ENCODE measurements at regions not wholly inside any gene's neighbourhood (a gene's known extent, or its start where the extent isn't known, plus 50 kb on each side); places are given as distances from the start of the nearest gene placed in this dataset.

- no peak for FAIRE-seq
- CTCF ChIA-PET (ENCODE audit: partially characterized antibody) = no interaction called here
- no peak overlapping the region for H2BK20ac ChIP-seq (ENCODE audit: low read length)
Measured at GRCh38 chr4:59535541-59535940, 1664.6 kb upstream of the ADGRL3 start.

More at GRCh38 chr4:59535541-59535940, 1664.6 kb upstream of the ADGRL3 start:
- Histone ChIP-seq H2BK120ac (replicated peaks; ENCODE audit: low read depth, low read length) (no peak overlapping the region), H3K4me1 (replicated peaks in 1 of 4; ENCODE audit: control insufficient read depth in 3 of 4, insufficient read depth in 4 of 4, low read length in 3 of 4) (no peaks in the 10 kb centered on the region), H3K36me3 (ENCODE audit: control insufficient read depth in 2 of 4, insufficient read depth in 4 of 4, low read length in 3 of 4) (no peaks in the 10 kb centered on the region), H4K91ac (replicated peaks; ENCODE audit: insufficient read length, low read length) (no peak overlapping the region), H2BK5ac (ENCODE audit: low read depth, low read length) (no peak overlapping the region), H2BK15ac (ENCODE audit: low read length) (no peak overlapping the region), H3K9ac (replicated peaks in 1 of 4; ENCODE audit: extremely low read depth in 1 of 4, low read depth in 3 of 4, low read length in 3 of 4) (no peak overlapping the region), H3K4me3 (ENCODE audit: extremely low read depth in 1 of 4, insufficient read depth in 2 of 4, low read depth in 3 of 4, low read length in 4 of 4) (no peak overlapping the region), H3K9me3 (ENCODE audit: insufficient read depth in 2 of 2, low read depth in 1 of 2, low read length in 1 of 2) (no peaks in the 10 kb centered on the region), H3K27me3 (replicated peaks in 1 of 4; ENCODE audit: control insufficient read depth in 3 of 4, extremely low read depth in 1 of 4, insufficient read depth in 3 of 4, low read length in 3 of 4) (no peaks in the 10 kb centered on the region), H4K20me1 (replicated peaks in 1 of 2; ENCODE audit: control insufficient read depth in 1 of 2, insufficient read depth in 2 of 2, low read length in 2 of 2) (no peaks in the 10 kb centered on the region), H3K23me2 (ENCODE audit: low read depth, low read length) (no peaks in the 10 kb centered on the region), H3K4me2 (ENCODE audit: insufficient read depth in 1 of 2, low read depth in 2 of 2, low read length in 2 of 2) (no peak overlapping the region), H3K56ac (replicated peaks; ENCODE audit: insufficient read length, low read depth, low read length) (no peak overlapping the region), H2AFZ (ENCODE audit: low read length) (no peak overlapping the region), H3K79me2 (ENCODE audit: control insufficient read depth in 1 of 2, insufficient read depth in 2 of 2, low read length in 2 of 2) (no peaks in the 10 kb centered on the region), H2AK5ac (ENCODE audit: low read depth, low read length) (no peak overlapping the region), H3K4ac (replicated peaks; ENCODE audit: insufficient read length, low read depth, low read length) (no peak overlapping the region), H4K5ac (ENCODE audit: insufficient read length, low read depth, low read length) (no peak overlapping the region), H3K27ac (ENCODE audit: low read depth, low read length) (no peak overlapping the region), H3K18ac (ENCODE audit: extremely low read depth, low read length) (no peak overlapping the region), H3K79me1 (ENCODE audit: low read depth, low read length) (no peaks in the 10 kb centered on the region), H3K14ac (ENCODE audit: insufficient read length) (no peak overlapping the region), H3K23ac (ENCODE audit: insufficient read length) (no peak overlapping the region), H2BK12ac (ENCODE audit: low read depth, low read length) (no peak overlapping the region), H4K8ac (ENCODE audit: extremely low read depth, insufficient read depth, low read length) (no peak overlapping the region)
- WGBS, 2 experiments (ENCODE audit: extremely low coverage in 1 of 2, insufficient coverage in 1 of 2, insufficient read length in 1 of 2, insufficient replicate concordance in 2 of 2, low coverage in 1 of 2, low lambda C conversion rate in 2 of 2, missing lambda C conversion rate in 1 of 2) = 90% methylated on average over 1 of the region's 1 CpG; no CpG with 5 or more reads in 1 of the 2 experiments
- no peak for TF ChIP-seq PHF8 (conservative IDR thresholded peaks at IDR 0.05; ENCODE audit: low read depth, low read length)
- no peak for TF ChIP-seq CTBP2 (IDR thresholded peaks at IDR 0.05; ENCODE audit: borderline replicate concordance, insufficient read depth, insufficient read length, low read length)
- no peak for TF ChIP-seq SRF (IDR thresholded peaks at IDR 0.05; ENCODE audit: low read depth, low read length)
- TF ChIP-seq CBX5 (IDR thresholded peaks at IDR 0.05; ENCODE audit: low read depth, low read length) = no peak
- POLR2A ChIA-PET (ENCODE audit: partially characterized antibody) = no interaction called here
- DNase-seq (ENCODE audit: low read depth in 1 of 2, low spot score in 2 of 2) = no peak
